ENCODE measurements at regions not wholly inside any gene's neighbourhood (a gene's known extent, or its start where the extent isn't known, plus 50 kb on each side); places are given as distances from the start of the nearest gene placed in this dataset.

- Mint-ChIP-seq H3K36me3 (no peaks in the 10 kb centered on the region), H3K9me3 (no peaks in the 10 kb centered on the region)
Measured at GRCh38 chr22:22400964-22401363, 107.6 kb downstream of the ZNF280B start.

GRCh38 chr22:22401381-22401780, 107.2 kb downstream of the ZNF280B start:
- Histone ChIP-seq H3K9me3 (ENCODE audit: control insufficient read depth, insufficient read depth, low read length) (no peaks in the 10 kb centered on the region), H3K27ac (ENCODE audit: low read length) (no peak overlapping the region), H3K4me1 (ENCODE audit: control insufficient read depth, insufficient read depth, low read length) (peaks cover 12% of the 10 kb centered on the region), H3K36me3 (ENCODE audit: control insufficient read depth, insufficient read depth, low read length) (no peaks in the 10 kb centered on the region), H3K27me3 (ENCODE audit: control insufficient read depth, insufficient read depth, low read length) (no peaks in the 10 kb centered on the region), H3K4me3 (ENCODE audit: low read length) (no peak overlapping the region)
- Mint-ChIP-seq H3K4me3 (no peak overlapping the region), H3K4me1 (no peaks in the 10 kb centered on the region), H3K27ac (no peak overlapping the region), H3K27me3 (ENCODE audit: low read depth in 2 of 2) (peaks cover 2 to 19% of the 10 kb centered on the region in 2 donors), H3K9me3 (no peaks in the 10 kb centered on the region), H3K36me3 (no peaks in the 10 kb centered on the region)
- WGBS (ENCODE audit: insufficient coverage): 92% methylated on average over 1 of the region's 1 CpG
- DNase-seq (no peak), ATAC-seq (no peak)
- TF ChIP-seq CTCF (IDR thresholded peaks at IDR 0.05): no peak
- intact Hi-C loops (cut with micrococcal nuclease): no loop called here

More at GRCh38 chr22:22400964-22401363, 107.6 kb downstream of the ZNF280B start:
- H3K27ac Mint-ChIP-seq: no peak overlapping the region
- Histone ChIP-seq H3K4me1 (ENCODE audit: control insufficient read depth, insufficient read depth, low read length) (peaks cover 12% of the 10 kb centered on the region), H3K4me3 (ENCODE audit: low read length) (no peak overlapping the region), H3K27ac (ENCODE audit: low read length) (no peak overlapping the region), H3K36me3 (ENCODE audit: control insufficient read depth, insufficient read depth, low read length) (no peaks in the 10 kb centered on the region), H3K9me3 (ENCODE audit: control insufficient read depth, insufficient read depth, low read length) (no peaks in the 10 kb centered on the region), H3K27me3 (ENCODE audit: control insufficient read depth, insufficient read depth, low read length) (no peaks in the 10 kb centered on the region)
- WGBS (ENCODE audit: insufficient coverage): 85% methylated on average over 1 of the region's 1 CpG
- H3K4me3 Mint-ChIP-seq: no peak overlapping the region
- DNase-seq: no peak
- ATAC-seq: no peak
- no peak for TF ChIP-seq CTCF (IDR thresholded peaks at IDR 0.05)
- intact Hi-C loops (cut with micrococcal nuclease): no loop called here
- H3K4me1 Mint-ChIP-seq: no peaks in the 10 kb centered on the region
- peaks cover 2 to 19% of the 10 kb centered on the region in 2 donors for H3K27me3 Mint-ChIP-seq (ENCODE audit: low read depth in 2 of 2)

GRCh38 chr22:22403306-22403705, 105.2 kb downstream of the ZNF280B start:
- Mint-ChIP-seq H3K9me3 (no peaks in the 10 kb centered on the region), H3K4me3 (no peak overlapping the region), H3K4me1 (no peaks in the 10 kb centered on the region), H3K27ac (no peak overlapping the region), H3K36me3 (no peaks in the 10 kb centered on the region), H3K27me3 (ENCODE audit: low read depth in 2 of 2) (peaks cover 4 to 21% of the 10 kb centered on the region in 2 donors)
- 77% methylated on average over 5 of the region's 6 CpGs for WGBS (ENCODE audit: insufficient coverage)
- intact Hi-C loops (cut with micrococcal nuclease): no loop called here
- Histone ChIP-seq H3K9me3 (ENCODE audit: control insufficient read depth, insufficient read depth, low read length) (no peaks in the 10 kb centered on the region), H3K27ac (ENCODE audit: low read length) (no peak overlapping the region), H3K36me3 (ENCODE audit: control insufficient read depth, insufficient read depth, low read length) (no peaks in the 10 kb centered on the region), H3K4me1 (ENCODE audit: control insufficient read depth, insufficient read depth, low read length) (peaks cover 12% of the 10 kb centered on the region), H3K4me3 (ENCODE audit: low read length) (no peak overlapping the region), H3K27me3 (ENCODE audit: control insufficient read depth, insufficient read depth, low read length) (no peaks in the 10 kb centered on the region)
- no peak for DNase-seq
- no peak for ATAC-seq
- TF ChIP-seq CTCF (IDR thresholded peaks at IDR 0.05): no peak

GRCh38 chr22:22403771-22404170, 104.8 kb downstream of the ZNF280B start:
- no peak for DNase-seq
- no peaks in the 10 kb centered on the region for H3K27me3 ChIP-seq (ENCODE audit: control insufficient read depth, insufficient read depth, low read length)
- 75% methylated on average over 4 of the region's 4 CpGs for WGBS (ENCODE audit: insufficient coverage)
- H3K4me3 ChIP-seq (ENCODE audit: low read length): no peak overlapping the region
- H3K36me3 Mint-ChIP-seq: no peaks in the 10 kb centered on the region
- no peaks in the 10 kb centered on the region for H3K4me1 Mint-ChIP-seq
- H3K27ac Mint-ChIP-seq: no peak overlapping the region
- no peaks in the 10 kb centered on the region for H3K9me3 Mint-ChIP-seq
- H3K4me1 ChIP-seq (ENCODE audit: control insufficient read depth, insufficient read depth, low read length): peaks cover 12% of the 10 kb centered on the region
- no peaks in the 10 kb centered on the region for H3K36me3 ChIP-seq (ENCODE audit: control insufficient read depth, insufficient read depth, low read length)
- no peak for TF ChIP-seq CTCF (IDR thresholded peaks at IDR 0.05)
- H3K4me3 Mint-ChIP-seq: no peak overlapping the region
- no peaks in the 10 kb centered on the region for H3K9me3 ChIP-seq (ENCODE audit: control insufficient read depth, insufficient read depth, low read length)
- intact Hi-C loops (cut with micrococcal nuclease): no loop called here
- H3K27ac ChIP-seq (ENCODE audit: low read length): no peak overlapping the region
- peak in 1 of 3 donors; percentile 32 for ATAC-seq
- peaks cover 6 to 25% of the 10 kb centered on the region in 2 donors for H3K27me3 Mint-ChIP-seq (ENCODE audit: low read depth in 2 of 2)

Data from natural killer cell (primary cell).